B cell (primary cell): ENCODE measurements at regions not wholly inside any gene's neighbourhood (a gene's known extent, or its start where the extent isn't known, plus 50 kb on each side); places are given as distances from the start of the nearest gene placed in this dataset.

Experiments used
- CTCF ChIP-seq: fragments of 200-600 bp; IDR thresholded peaks from one replicate; pipeline ENCODE4 v1.8.0; 2022; ENCODE audit warnings: antibody characterized with exemption, mild to moderate bottlenecking
- EZH2 ChIP-seq: IDR thresholded peaks from 2 replicates; pipeline ENCODE4 v1.6.1; 2012; ENCODE audit warnings: borderline replicate concordance, low read depth, mild to moderate bottlenecking, moderate library complexity, low read length; ENCODE audit not compliant: insufficient read depth, poor library complexity, severe bottlenecking

- TF ChIP-seq EZH2 = no peak
- no peak for TF ChIP-seq CTCF
Measured at GRCh38 chr6:139442188-139442671, 67.8 kb upstream of the CITED2 start.
